Muscle of leg (tissue), 3 donors: ENCODE measurements at regions not wholly inside any gene's neighbourhood (a gene's known extent, or its start where the extent isn't known, plus 50 kb on each side); places are given as distances from the start of the nearest gene placed in this dataset.
"Not testable (repeated sequence)": the region's sequence is repeated elsewhere in the genome, so short reads cannot be mapped to it uniquely, and the experiment has no call there.

Source experiments
- DNase-seq: peaks from one replicate; pipeline ENCODE4 v3.0.0; 2013
- H3K27ac ChIP-seq: one replicate; pipeline ENCODE4 v1.5.1; 2013; ENCODE audit warnings: mild to moderate bottlenecking, low read length, control low read depth
- H3K27me3 ChIP-seq: one replicate; pipeline ENCODE4 v1.6.1; 2013; ENCODE audit warnings: low read length; ENCODE audit not compliant: control insufficient read depth, insufficient read depth
- H3K36me3 ChIP-seq: one replicate; pipeline ENCODE4 v1.6.1; 2013; ENCODE audit warnings: low read length; ENCODE audit not compliant: control insufficient read depth, insufficient read depth
- H3K4me1 ChIP-seq: one replicate; pipeline ENCODE4 v1.6.1; 2013; ENCODE audit warnings: low read length; ENCODE audit not compliant: control insufficient read depth, insufficient read depth
- H3K4me3 ChIP-seq: one replicate; pipeline ENCODE4 v1.5.1; 2013; ENCODE audit warnings: low read length, control low read depth
- H3K9me3 ChIP-seq: replicated peaks from 2 replicates; pipeline ENCODE4 v1.6.1; 2013; ENCODE audit warnings: low read depth, low read length; ENCODE audit not compliant: control insufficient read depth
- WGBS: methylation state at CpG from one replicate; pipeline ENCODE4 v1.1.5; 2013; ENCODE audit warnings: missing lambda C conversion rate; ENCODE audit not compliant: insufficient coverage; 5-methylcytosine and 5-hydroxymethylcytosine counted together

- Histone ChIP-seq H3K27me3 (peaks cover 4% of the 10 kb centered on the region), H3K4me3 (no peak overlapping the region), H3K9me3 (no peaks in the 10 kb centered on the region), H3K27ac (no peak overlapping the region), H3K4me1 (no peaks in the 10 kb centered on the region), H3K36me3 (no peaks in the 10 kb centered on the region)
- DNase-seq: no peak
- no CpG with 5 or more reads among the region's 1 CpG for WGBS
Observed at GRCh38 chrX:42023122-42023521, 99.8 kb upstream of the CASK start.

DNA sequence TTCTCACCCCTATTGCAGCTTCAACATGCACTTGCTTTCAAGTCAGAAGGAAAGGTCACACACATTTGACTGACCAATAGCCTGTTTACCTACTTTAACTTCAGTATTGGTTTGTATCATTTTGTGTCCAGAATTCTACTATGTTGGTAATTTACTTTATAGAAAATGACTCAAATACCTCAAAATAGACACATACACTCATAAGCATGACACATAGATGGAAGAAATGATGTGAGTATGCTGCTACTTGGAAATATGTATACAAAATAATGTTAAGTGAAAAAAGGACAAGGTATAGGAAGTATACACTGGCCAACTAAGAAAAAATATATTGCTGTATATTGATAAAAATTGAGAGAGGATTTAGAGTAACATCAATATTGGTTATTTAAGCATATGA is 98.8 kb upstream of the CASK start:
- DNase-seq: no peak
- H3K36me3 ChIP-seq: no peaks in the 10 kb centered on the region
- no peak overlapping the region for H3K27ac ChIP-seq
- H3K9me3 ChIP-seq: no peaks in the 10 kb centered on the region
- peaks cover 3% of the 10 kb centered on the region for H3K27me3 ChIP-seq
- H3K4me1 ChIP-seq: no peaks in the 10 kb centered on the region
- no peak overlapping the region for H3K4me3 ChIP-seq

- DNase-seq: no peak
- no peaks in the 10 kb centered on the region for H3K4me1 ChIP-seq
- no peaks in the 10 kb centered on the region for H3K9me3 ChIP-seq
- H3K27me3 ChIP-seq: peaks cover 3% of the 10 kb centered on the region
- H3K4me3 ChIP-seq: no peak overlapping the region
- H3K36me3 ChIP-seq: no peaks in the 10 kb centered on the region
- no peak overlapping the region for H3K27ac ChIP-seq
Observed at GRCh38 chrX:42021058-42021457, 97.7 kb upstream of the CASK start.

- no peak for DNase-seq
- Histone ChIP-seq H3K9me3 (no peaks in the 10 kb centered on the region), H3K27ac (no peak overlapping the region), H3K36me3 (no peaks in the 10 kb centered on the region), H3K4me3 (no peak overlapping the region), H3K27me3 (peaks cover 3% of the 10 kb centered on the region), H3K4me1 (no peaks in the 10 kb centered on the region)
- WGBS: 82% methylated on average over 2 of the region's 2 CpGs
Observed at GRCh38 chrX:42020225-42020624, 96.9 kb upstream of the CASK start.

DNA sequence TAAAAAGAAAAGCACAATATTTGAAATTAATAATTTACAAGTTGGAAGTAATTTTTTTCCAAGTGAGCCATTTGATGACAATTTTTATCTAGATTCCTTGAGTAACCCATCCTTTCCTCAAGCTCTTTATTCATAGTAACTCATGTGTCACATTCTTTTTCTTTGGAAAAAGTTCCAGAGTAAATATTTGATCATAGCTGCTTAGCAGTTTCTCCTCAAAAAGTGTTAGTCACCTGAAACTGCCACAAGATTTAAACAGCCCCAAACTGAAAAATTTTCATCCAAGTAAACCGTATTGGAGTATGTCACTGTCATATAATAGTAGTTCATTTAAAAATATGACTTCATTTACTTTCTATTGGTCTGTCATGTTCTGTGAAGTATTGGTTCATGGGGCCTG is 94.6 kb upstream of the CASK start:
- Histone ChIP-seq H3K27me3 (peaks cover 2% of the 10 kb centered on the region), H3K36me3 (no peaks in the 10 kb centered on the region), H3K9me3 (no peaks in the 10 kb centered on the region), H3K4me3 (no peak overlapping the region), H3K27ac (no peak overlapping the region), H3K4me1 (no peaks in the 10 kb centered on the region)
- no CpG with 5 or more reads among the region's 1 CpG for WGBS
- DNase-seq: no peak

GRCh38 chrX:42000836-42001235 is 77.5 kb upstream of the CASK start:
- WGBS: 64% methylated on average over 1 of the region's 3 CpGs
- DNase-seq: peak; percentile 66

GRCh38 chrX:41984628-41985027 is 61.3 kb upstream of the CASK start:
- H3K36me3 ChIP-seq: no peaks in the 10 kb centered on the region
- no peak for DNase-seq
- 77% methylated on average over 6 of the region's 6 CpGs for WGBS
- H3K4me1 ChIP-seq: no peaks in the 10 kb centered on the region
- H3K9me3 ChIP-seq: no peaks in the 10 kb centered on the region
- no peak overlapping the region for H3K4me3 ChIP-seq
- H3K27ac ChIP-seq: no peak overlapping the region
- peaks cover 3% of the 10 kb centered on the region for H3K27me3 ChIP-seq

More at GRCh38 chrX:42000836-42001235, 77.5 kb upstream of the CASK start:
- Histone ChIP-seq H3K9me3 (no peaks in the 10 kb centered on the region), H3K36me3 (no peaks in the 10 kb centered on the region), H3K27ac (no peak overlapping the region), H3K4me1 (no peaks in the 10 kb centered on the region), H3K4me3 (no peak overlapping the region), H3K27me3 (peaks cover 4% of the 10 kb centered on the region)

DNA sequence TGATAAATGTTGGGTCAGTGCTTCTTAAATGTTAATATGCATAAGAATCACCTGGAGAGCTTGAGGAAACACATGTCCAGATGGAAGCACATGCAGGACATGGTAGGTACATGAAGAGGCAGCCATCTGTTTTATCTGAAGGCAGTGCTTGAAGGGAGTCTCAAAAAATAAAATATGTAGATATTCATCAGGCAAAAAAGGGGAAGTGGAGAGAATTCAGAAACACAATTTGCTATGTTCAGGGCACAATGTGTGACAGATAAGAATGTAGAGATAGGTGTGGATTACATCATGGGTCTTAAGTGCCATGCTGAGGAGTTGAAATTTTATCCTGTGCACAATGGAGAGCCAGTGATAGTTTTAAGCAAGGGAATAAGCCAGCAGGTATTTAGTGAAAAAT is 59.6 kb upstream of the CASK start:
- Histone ChIP-seq H3K36me3 (no peaks in the 10 kb centered on the region), H3K27ac (no peak overlapping the region), H3K4me1 (no peaks in the 10 kb centered on the region), H3K4me3 (no peak overlapping the region), H3K9me3 (no peaks in the 10 kb centered on the region), H3K27me3 (peaks cover 3% of the 10 kb centered on the region)
- no peak for DNase-seq

DNA sequence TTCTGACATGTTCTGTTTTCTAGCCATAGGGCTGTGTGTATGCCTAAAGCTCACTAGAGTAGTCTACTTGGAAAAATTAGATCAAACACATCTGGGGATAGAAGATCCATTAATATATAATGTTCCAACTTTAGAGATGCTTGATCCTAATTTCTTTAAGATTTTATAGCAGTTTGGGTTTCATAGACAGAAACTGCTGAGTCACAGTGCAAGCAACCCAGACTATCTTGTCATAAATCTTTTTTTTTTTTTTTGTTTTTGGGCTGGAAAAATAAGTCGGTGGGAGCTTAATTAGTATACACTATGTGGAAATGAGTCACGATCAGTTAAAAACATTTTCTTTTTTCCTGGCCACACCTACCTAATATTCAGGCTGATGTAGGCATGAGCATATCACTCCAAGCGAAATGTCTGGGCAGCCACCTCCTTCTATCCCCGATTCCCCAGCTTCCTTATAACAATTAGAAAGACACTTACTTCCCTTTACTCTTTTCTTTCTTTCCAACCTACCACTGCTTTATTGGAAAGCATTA is 58.2 kb upstream of the CASK start:
- H3K27me3 ChIP-seq: peaks cover 1% of the 10 kb centered on the region
- H3K4me3 ChIP-seq: no peak overlapping the region
- WGBS: 60% methylated on average over 1 of the region's 4 CpGs
- no peaks in the 10 kb centered on the region for H3K9me3 ChIP-seq
- no peaks in the 10 kb centered on the region for H3K36me3 ChIP-seq
- no peak for DNase-seq
- H3K27ac ChIP-seq: no peak overlapping the region
- H3K4me1 ChIP-seq: no peaks in the 10 kb centered on the region

GRCh38 chrX:41974677-41975076 is 51.3 kb upstream of the CASK start:
- H3K4me1 ChIP-seq, H3K9me3 ChIP-seq, H3K4me3 ChIP-seq, H3K27ac ChIP-seq, DNase-seq, H3K36me3 ChIP-seq: not testable (repeated sequence)
- peaks cover 14% of the 10 kb centered on the region for H3K27me3 ChIP-seq
- WGBS: no CpG with 5 or more reads among the region's 1 CpG

- Histone ChIP-seq H3K27me3 (peaks cover 14% of the 10 kb centered on the region), H3K4me3 (no peak overlapping the region), H3K4me1 (no peaks in the 10 kb centered on the region), H3K36me3 (no peaks in the 10 kb centered on the region), H3K9me3 (no peaks in the 10 kb centered on the region), H3K27ac (no peak overlapping the region)
- whole genome bisulfite sequencing: no CpG with 5 or more reads among the region's 2 CpGs
- DNase-seq: no peak
Observed at GRCh38 chrX:41973208-41973607, 49.9 kb upstream of the CASK start.
